Activated CD8-positive, alpha-beta T cell treated with anti-CD3 and anti-CD28 coated beads, Interleukin-2, amount 10 ng/mL, durations not matched to agents 7 days and 5 days (primary cell): ENCODE measurements at regions not wholly inside any gene's neighbourhood (a gene's known extent, or its start where the extent isn't known, plus 50 kb on each side); places are given as distances from the start of the nearest gene placed in this dataset.
"Not testable (repeated sequence)": the region's sequence is repeated elsewhere in the genome, so short reads cannot be mapped to it uniquely, and the experiment has no call there.

Experiments
- ATAC-seq: fragments of 150-1000 bp; cut with Tn5 transposase; one replicate; pipeline ENCODE4 v1.10.0; 2021; ENCODE audit warnings: moderate library complexity
- CTCF ChIA-PET: fragments of 350-600 bp; sonication (Branson Sonifier 250); formaldehyde crosslinking; loops from one replicate; lab custom pipeline; 2021; ENCODE audit warnings: antibody characterized with exemption; lab: Charles Lee
- POLR2A ChIA-PET: fragments of 350-600 bp; sonication (Branson Sonifier 250); formaldehyde crosslinking; loops from one replicate; lab custom pipeline; 2021; ENCODE audit warnings: antibody characterized with exemption; lab: Charles Lee
- DNase-seq: peaks from one replicate; pipeline ENCODE4 v3.0.0-alpha.2; 2020
- H3K27ac Mint-ChIP-seq: one replicate; pipeline ENCODE4 v1.8.0; 2021; ENCODE audit warnings: mild to moderate bottlenecking, mixed read lengths
- H3K27me3 Mint-ChIP-seq: one replicate; pipeline ENCODE4 v1.8.0; 2021; ENCODE audit warnings: low read depth, mixed read lengths
- H3K36me3 Mint-ChIP-seq: one replicate; pipeline ENCODE4 v1.8.0; 2021; ENCODE audit warnings: low read depth, mixed read lengths
- H3K4me1 Mint-ChIP-seq: one replicate; pipeline ENCODE4 v1.8.0; 2021; ENCODE audit warnings: low read depth, mixed read lengths
- H3K4me3 Mint-ChIP-seq: one replicate; pipeline ENCODE4 v1.8.0; 2021; ENCODE audit warnings: mild to moderate bottlenecking, mixed read lengths
- H3K9me3 Mint-ChIP-seq: one replicate; pipeline ENCODE4 v1.8.0; 2022; ENCODE audit warnings: mixed read lengths; ENCODE audit not compliant: insufficient read depth

DNA sequence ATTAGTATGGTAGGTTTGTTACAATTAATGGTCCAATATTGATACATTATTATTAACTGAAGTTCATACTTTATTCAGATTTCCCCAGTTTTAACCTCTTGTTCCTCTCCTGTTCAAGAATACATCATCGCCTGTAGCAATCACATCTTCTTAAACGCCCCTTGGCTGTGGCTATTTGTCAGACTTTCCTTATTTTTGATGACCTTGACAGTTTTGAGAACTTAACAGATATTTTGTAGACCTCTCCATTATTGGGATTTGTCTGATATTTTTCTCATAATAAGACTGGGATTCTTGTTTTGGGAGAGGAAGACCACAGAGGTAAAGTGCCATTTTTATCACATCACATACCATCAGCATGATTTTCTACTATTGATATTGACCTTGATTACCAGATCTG lies 112.3 kb upstream of the MARCHF11 start:
- no peaks in the 10 kb centered on the region for H3K36me3 Mint-ChIP-seq
- H3K4me1 Mint-ChIP-seq = no peaks in the 10 kb centered on the region
- no peak overlapping the region for H3K27ac Mint-ChIP-seq
- peaks cover 3% of the 10 kb centered on the region for H3K9me3 Mint-ChIP-seq
- CTCF ChIA-PET = no interaction called here
- DNase-seq (no peak), ATAC-seq (no peak)
- POLR2A ChIA-PET = interaction anchor here (0.6 kb wide), 1 partner anchor 1703 kb away, joined by 3 read pairs; no protein-coding TSS in a partner anchor
- no peak overlapping the region for H3K4me3 Mint-ChIP-seq
- H3K27me3 Mint-ChIP-seq = no peaks in the 10 kb centered on the region

DNA sequence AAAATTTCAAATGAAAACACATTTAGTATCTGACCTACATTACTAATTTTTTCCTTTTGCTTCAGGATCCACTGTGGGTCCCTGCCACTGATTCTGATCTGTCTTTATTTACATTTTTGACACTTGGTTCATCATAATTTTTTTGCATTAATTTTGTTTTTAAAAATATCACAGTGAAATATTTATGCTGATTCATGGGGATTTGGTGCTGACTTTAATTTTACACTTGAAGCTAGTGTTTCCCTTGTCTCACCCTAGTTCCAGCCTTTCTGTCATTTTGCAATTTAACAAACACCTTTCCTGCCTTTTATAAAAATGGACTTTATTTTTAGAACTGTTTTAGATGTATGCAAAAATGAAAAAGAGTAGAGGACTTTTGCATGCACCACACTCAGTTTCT lies 111.9 kb upstream of the MARCHF11 start:
- Mint-ChIP-seq H3K4me3 (no peak overlapping the region), H3K27me3 (no peaks in the 10 kb centered on the region), H3K36me3 (no peaks in the 10 kb centered on the region), H3K9me3 (peaks cover 3% of the 10 kb centered on the region), H3K4me1 (no peaks in the 10 kb centered on the region), H3K27ac (no peak overlapping the region)
- ChIA-PET POLR2A (interaction anchor here (0.6 kb wide), 1 partner anchor 1704 kb away, joined by 3 read pairs; no protein-coding TSS in a partner anchor), CTCF (no interaction called here)
- ATAC-seq = no peak
- DNase-seq = no peak

DNA sequence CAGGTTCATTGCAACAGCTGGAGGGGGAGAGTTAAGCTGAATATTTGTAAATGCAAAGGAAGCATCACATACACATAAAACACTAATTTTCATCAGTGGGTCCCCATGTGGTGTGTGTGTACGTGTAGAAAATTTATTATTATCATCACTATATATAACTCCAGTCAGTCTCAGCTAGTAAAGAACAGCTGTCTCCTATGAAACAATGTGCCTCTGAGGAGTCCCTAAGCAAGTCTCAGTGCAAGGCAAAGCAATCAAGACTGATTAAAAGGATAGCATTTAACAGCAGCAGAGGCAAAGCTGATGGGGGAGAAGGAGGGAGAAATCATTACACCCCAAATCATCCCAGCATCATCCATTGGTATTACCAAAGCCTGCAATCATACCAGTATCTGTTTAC lies 104.2 kb upstream of the MARCHF11 start:
- no peaks in the 10 kb centered on the region for H3K36me3 Mint-ChIP-seq

DNA sequence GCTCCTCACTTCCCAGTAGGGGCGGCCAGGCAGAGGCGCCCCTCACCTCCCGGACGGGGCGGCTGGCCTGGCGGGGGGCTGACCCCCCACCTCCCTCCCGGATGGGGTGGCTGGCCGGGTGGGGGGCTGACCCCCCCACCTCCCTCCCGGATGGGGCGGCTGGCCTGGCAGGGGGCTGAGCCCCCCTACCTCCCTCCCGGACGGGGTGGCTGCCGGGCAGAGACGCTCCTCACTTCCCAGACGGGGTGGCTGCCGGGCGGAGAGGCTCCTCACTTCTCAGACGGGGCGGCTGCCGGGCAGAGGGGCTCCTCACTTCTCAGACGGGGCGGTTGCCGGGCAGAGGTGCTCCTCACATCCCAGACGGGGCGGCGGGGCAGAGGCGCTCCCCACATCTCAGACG lies 97.3 kb upstream of the MARCHF11 start:
- H3K36me3 Mint-ChIP-seq = not testable (repeated sequence)

More for the DNA sequence above, 104.2 kb upstream of the MARCHF11 start:
- ChIA-PET POLR2A (no interaction called here), CTCF (no interaction called here)
- no peaks in the 10 kb centered on the region for H3K27me3 Mint-ChIP-seq
- no peaks in the 10 kb centered on the region for H3K9me3 Mint-ChIP-seq
- DNase-seq (no peak), ATAC-seq (no peak)
- no peaks in the 10 kb centered on the region for H3K4me1 Mint-ChIP-seq
- no peak overlapping the region for H3K4me3 Mint-ChIP-seq
- no peak overlapping the region for H3K27ac Mint-ChIP-seq

DNA sequence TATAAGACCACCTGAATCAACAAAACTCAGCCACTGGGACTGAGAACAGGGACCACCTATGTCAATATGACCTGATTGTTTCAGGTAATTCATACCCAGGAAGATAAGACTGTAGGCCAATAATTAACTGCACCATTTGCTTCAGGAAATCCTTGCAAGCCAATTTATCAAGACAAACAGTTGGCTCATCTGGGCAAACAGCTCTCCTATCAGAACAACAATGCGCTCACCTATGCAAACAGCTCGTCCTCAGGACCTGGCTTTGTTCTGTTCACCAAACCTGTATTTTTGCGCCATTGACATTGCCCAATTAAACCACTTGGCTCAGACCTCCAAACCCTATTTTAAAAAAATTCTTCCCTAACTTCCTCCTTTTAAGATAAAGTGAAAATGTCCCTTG lies 92.3 kb upstream of the MARCHF11 start:
- H3K9me3 Mint-ChIP-seq = no peaks in the 10 kb centered on the region
- DNase-seq (no peak), ATAC-seq (no peak)
- H3K4me1 Mint-ChIP-seq = no peaks in the 10 kb centered on the region
- CTCF ChIA-PET = no interaction called here
- H3K27ac Mint-ChIP-seq = no peak overlapping the region
- H3K27me3 Mint-ChIP-seq = no peaks in the 10 kb centered on the region
- H3K36me3 Mint-ChIP-seq = no peaks in the 10 kb centered on the region
- no peak overlapping the region for H3K4me3 Mint-ChIP-seq
- POLR2A ChIA-PET = no interaction called here

More for the DNA sequence above, 97.3 kb upstream of the MARCHF11 start:
- H3K27me3 Mint-ChIP-seq, DNase-seq, POLR2A ChIA-PET, CTCF ChIA-PET, ATAC-seq, H3K4me3 Mint-ChIP-seq, H3K9me3 Mint-ChIP-seq, H3K4me1 Mint-ChIP-seq, H3K27ac Mint-ChIP-seq: not testable (repeated sequence)

DNA sequence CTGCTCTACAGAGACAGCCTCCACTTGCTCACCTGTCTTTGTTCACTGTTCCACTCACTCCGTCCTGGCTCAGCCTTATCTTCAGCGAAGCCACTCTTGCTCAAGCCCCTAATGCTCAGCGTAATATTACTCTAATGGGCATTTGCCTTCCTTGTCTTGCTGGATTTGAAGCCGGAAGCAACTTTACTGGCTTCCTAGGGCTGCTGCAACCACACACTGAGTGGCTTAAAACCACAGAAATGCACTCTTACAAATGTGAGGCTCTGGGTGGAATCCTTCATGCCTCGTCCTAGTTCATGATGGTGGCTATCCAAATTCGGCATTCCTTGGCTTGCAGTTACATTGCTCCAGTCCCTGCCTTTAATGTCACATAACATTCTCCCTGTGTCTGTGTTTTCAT lies 85.5 kb upstream of the MARCHF11 start:
- H3K36me3 Mint-ChIP-seq = no peaks in the 10 kb centered on the region
- H3K4me1 Mint-ChIP-seq = no peaks in the 10 kb centered on the region

DNA sequence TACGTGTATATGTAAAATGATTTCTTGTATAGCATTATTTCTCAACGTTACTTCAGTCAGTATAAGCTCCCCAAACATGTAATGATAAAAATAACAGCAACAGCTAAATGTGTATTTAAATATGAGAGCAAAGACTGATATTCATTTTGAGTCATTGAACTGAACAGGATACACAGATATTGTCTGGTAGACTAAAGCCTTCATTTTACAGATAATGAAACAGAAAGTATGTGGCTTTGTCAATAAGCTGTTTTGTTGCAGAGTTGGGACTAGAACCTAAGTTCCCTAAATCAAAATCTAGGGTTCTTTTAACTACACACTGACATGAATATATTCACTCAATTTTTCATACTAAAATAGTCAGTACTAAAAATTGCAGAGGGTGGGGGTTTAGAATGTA lies 80.4 kb upstream of the MARCHF11 start:
- H3K4me3 Mint-ChIP-seq = no peak overlapping the region
- CTCF ChIA-PET = no interaction called here
- H3K9me3 Mint-ChIP-seq = no peaks in the 10 kb centered on the region
- POLR2A ChIA-PET = no interaction called here
- H3K36me3 Mint-ChIP-seq = no peaks in the 10 kb centered on the region
- no peak overlapping the region for H3K27ac Mint-ChIP-seq
- ATAC-seq (no peak), DNase-seq (no peak)
- no peaks in the 10 kb centered on the region for H3K4me1 Mint-ChIP-seq
- H3K27me3 Mint-ChIP-seq = no peaks in the 10 kb centered on the region

More for the DNA sequence above, 85.5 kb upstream of the MARCHF11 start:
- ATAC-seq = no peak
- Mint-ChIP-seq H3K9me3 (no peaks in the 10 kb centered on the region), H3K4me3 (no peak overlapping the region), H3K27me3 (no peaks in the 10 kb centered on the region), H3K27ac (no peak overlapping the region)
- no peak for DNase-seq
- ChIA-PET POLR2A (no interaction called here), CTCF (no interaction called here)

DNA sequence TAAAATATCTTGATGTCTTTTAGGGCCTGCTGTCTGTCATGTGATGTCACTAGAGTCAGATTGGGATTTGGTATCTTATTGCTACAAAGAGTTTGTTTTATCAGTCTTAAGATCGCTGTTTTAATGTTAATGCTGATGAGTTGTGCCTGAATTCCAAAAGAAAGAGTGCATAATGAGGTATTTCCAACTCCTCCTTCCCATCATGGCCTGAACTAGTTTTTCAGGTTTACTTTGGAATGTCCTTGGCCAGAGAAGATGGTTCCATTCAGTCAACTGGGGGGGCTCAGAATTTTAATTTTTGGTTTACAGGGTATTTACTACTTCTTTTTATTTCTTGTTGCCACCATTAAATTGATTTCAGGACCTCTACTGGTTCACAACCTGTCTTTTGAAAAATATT lies 74.3 kb upstream of the MARCHF11 start:
- Mint-ChIP-seq H3K27ac (no peak overlapping the region), H3K36me3 (no peaks in the 10 kb centered on the region), H3K4me3 (no peak overlapping the region), H3K4me1 (no peaks in the 10 kb centered on the region), H3K9me3 (no peaks in the 10 kb centered on the region), H3K27me3 (no peaks in the 10 kb centered on the region)
- ChIA-PET POLR2A (no interaction called here), CTCF (no interaction called here)
- ATAC-seq = no peak
- DNase-seq = no peak

DNA sequence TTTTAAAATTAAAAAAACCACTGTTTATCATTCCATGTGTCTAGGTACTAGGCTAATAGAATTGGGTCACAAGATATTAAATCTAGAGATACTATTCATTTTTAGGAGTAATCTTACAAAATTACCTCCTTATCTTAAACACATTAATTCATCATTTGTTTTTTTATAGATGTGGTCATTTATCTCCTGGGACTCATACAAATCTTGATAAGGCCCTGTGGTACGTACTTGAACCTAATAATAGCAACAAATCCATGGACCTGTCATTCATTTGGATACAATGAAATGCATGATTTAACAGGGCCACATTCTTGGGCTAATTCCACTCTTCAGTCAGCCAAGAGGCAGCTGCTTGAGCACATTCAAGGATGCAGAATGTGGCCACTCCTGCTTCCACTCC lies 66.4 kb upstream of the MARCHF11 start:
- ChIA-PET POLR2A (no interaction called here), CTCF (no interaction called here)
- H3K9me3 Mint-ChIP-seq = no peaks in the 10 kb centered on the region

DNA sequence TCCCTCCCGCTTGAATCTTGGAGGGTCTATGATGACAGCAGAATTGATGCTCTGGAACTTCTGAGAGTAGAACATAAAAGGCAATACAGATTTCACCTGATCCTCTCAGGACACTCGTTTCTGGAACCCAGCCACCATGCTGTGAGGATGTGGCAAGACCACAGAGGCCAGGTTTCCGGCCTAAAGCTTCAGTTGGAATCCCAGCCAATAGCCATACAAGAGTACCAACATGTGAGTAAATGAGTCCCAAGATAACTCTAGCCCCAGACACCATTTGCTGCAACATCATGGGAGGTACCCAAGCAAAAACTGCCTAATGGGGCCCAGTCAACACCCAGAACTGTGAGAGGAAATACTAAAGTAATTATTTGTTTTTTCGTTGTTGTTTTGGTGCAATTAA lies 65.7 kb upstream of the MARCHF11 start:
- DNase-seq (no peak), ATAC-seq (no peak)
- Mint-ChIP-seq H3K27me3 (no peaks in the 10 kb centered on the region), H3K27ac (no peak overlapping the region), H3K9me3 (no peaks in the 10 kb centered on the region), H3K36me3 (no peaks in the 10 kb centered on the region), H3K4me3 (no peak overlapping the region), H3K4me1 (no peaks in the 10 kb centered on the region)
- ChIA-PET POLR2A (no interaction called here), CTCF (no interaction called here)

More for the DNA sequence above, 66.4 kb upstream of the MARCHF11 start:
- Mint-ChIP-seq H3K27me3 (no peaks in the 10 kb centered on the region), H3K36me3 (no peaks in the 10 kb centered on the region), H3K27ac (no peak overlapping the region), H3K4me1 (no peaks in the 10 kb centered on the region), H3K4me3 (no peak overlapping the region)
- ATAC-seq (no peak), DNase-seq (no peak)

DNA sequence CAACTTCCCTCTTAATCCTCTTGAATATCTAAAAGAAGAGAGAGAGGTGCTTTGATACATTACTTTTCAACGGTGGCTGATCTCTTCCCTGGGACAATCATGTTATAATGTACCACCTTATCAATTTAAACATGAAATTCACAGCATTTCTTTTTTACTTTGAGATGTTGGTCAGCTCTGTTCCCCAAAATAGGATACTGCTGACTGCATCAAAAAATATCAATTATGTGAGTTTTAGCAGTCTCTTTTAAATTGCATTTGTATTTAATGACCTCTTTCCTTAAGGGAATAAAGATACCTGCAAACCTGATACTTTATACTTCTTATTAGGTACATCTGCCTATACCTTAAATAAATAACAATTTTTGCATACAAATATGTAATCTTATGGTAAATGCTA lies 58.4 kb upstream of the MARCHF11 start:
- no peaks in the 10 kb centered on the region for H3K9me3 Mint-ChIP-seq
- ATAC-seq = no peak
- no peaks in the 10 kb centered on the region for H3K36me3 Mint-ChIP-seq
- H3K4me3 Mint-ChIP-seq = no peak overlapping the region
- no peaks in the 10 kb centered on the region for H3K4me1 Mint-ChIP-seq
- H3K27ac Mint-ChIP-seq = no peak overlapping the region
- no peak for DNase-seq
- ChIA-PET CTCF (no interaction called here), POLR2A (interaction anchor here (0.6 kb wide), 1 partner anchor 1416 kb away, joined by 4 read pairs; no protein-coding TSS in a partner anchor)
- H3K27me3 Mint-ChIP-seq = no peaks in the 10 kb centered on the region

DNA sequence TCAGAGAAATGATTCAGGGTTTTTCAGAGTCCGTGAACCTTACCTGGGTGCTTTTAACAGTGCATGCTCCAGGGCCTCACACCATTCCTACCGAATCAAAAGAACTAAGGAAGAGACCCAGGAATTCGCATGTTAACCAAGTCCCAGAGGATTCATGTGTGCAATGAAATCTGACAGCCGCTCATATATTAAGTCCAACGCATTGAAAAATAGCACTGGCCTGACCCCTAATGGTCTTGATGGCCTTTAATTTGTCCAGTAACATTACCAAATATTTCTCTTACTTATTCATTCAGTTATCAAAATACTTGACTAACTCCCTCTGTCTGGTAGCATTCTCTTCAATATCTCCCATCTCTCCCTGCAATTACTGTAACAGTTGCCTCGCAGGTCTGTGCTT lies 55.0 kb upstream of the MARCHF11 start:
- ATAC-seq (no peak), DNase-seq (no peak)
- H3K36me3 Mint-ChIP-seq = no peaks in the 10 kb centered on the region
- ChIA-PET CTCF (no interaction called here), POLR2A (no interaction called here)
- H3K27ac Mint-ChIP-seq = no peak overlapping the region
- H3K4me1 Mint-ChIP-seq = no peaks in the 10 kb centered on the region
- no peak overlapping the region for H3K4me3 Mint-ChIP-seq
- H3K9me3 Mint-ChIP-seq = no peaks in the 10 kb centered on the region
- H3K27me3 Mint-ChIP-seq = no peaks in the 10 kb centered on the region

DNA sequence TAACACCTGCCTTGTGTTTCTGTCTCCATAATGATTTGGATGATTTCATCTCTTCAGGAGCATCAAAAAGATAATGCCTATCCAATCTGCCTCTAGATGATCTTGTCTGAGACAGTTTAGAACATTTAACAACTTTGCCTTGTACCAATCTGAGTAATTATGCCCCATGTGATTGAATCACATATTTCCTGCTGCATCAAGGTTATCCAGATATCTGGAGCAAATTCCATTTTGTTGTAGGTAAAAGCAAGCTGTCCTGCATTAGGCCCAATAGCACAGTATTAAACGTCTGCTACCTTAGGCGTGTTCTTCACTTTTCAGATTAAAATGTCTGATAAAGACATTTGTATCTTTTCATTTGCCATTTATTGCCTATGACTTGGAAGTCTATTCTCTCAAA lies 54.1 kb upstream of the MARCHF11 start:
- no peaks in the 10 kb centered on the region for H3K27me3 Mint-ChIP-seq
- ATAC-seq = no peak
- no peak overlapping the region for H3K4me3 Mint-ChIP-seq
- H3K4me1 Mint-ChIP-seq = no peaks in the 10 kb centered on the region
- no peak for DNase-seq
- POLR2A ChIA-PET = no interaction called here
- H3K27ac Mint-ChIP-seq = no peak overlapping the region
- H3K36me3 Mint-ChIP-seq = no peaks in the 10 kb centered on the region
- no peaks in the 10 kb centered on the region for H3K9me3 Mint-ChIP-seq
- CTCF ChIA-PET = no interaction called here
